ENCODE measurements at regions not wholly inside any gene's neighbourhood (a gene's known extent, or its start where the extent isn't known, plus 50 kb on each side); places are given as distances from the start of the nearest gene placed in this dataset.

- no peak for TF ChIP-seq CTCF (IDR thresholded peaks at IDR 0.05)
- TF ChIP-seq EZH2phosphoT487 (IDR thresholded peaks at IDR 0.05) = no peak
- no peak for TF ChIP-seq EZH2 (IDR thresholded peaks at IDR 0.05)
Observed at GRCh38 chr11:92364177-92364576, 139.6 kb downstream of the FAT3 start.
